GM23338 (cell line): ENCODE measurements at regions not wholly inside any gene's neighbourhood (a gene's known extent, or its start where the extent isn't known, plus 50 kb on each side); places are given as distances from the start of the nearest gene placed in this dataset.

ENCODE experiments used
- CTCF ChIP-seq, 2 experiments: fragments of 200-600 bp in 1 of 2; sonication (generic) in 1 of 2; conservative IDR thresholded peaks; 2 replicates each; pipeline versions ENCODE4 v1.5.1 to v1.6.1; 2016 to 2017; ENCODE audit warnings: antibody characterized with exemption in 2 of 2, low read depth in 2 of 2, mild to moderate bottlenecking in 2 of 2, moderate library complexity in 1 of 2
- POLR2AphosphoS5 ChIP-seq: IDR thresholded peaks from 2 replicates; pipeline ENCODE4 v1.6.1; 2016; ENCODE audit warnings: antibody characterized with exemption, low read depth
- ZNF114 ChIP-seq: fragments of 250-450 bp; sonication (Bioruptor Pico); IDR thresholded peaks from 2 replicates; pipeline ENCODE4 v1.5.0; 2020; ENCODE audit warnings: mild to moderate bottlenecking, moderate library complexity

- TF ChIP-seq POLR2AphosphoS5 = no peak
- TF ChIP-seq CTCF (conservative IDR thresholded peaks at IDR 0.05; ENCODE audit: low read depth in 2 of 2) = no peak
- TF ChIP-seq ZNF114 = no peak
Observed at GRCh38 chr15:48021336-48022086, 99.3 kb upstream of the SLC24A5 start.
